ENCODE measurements at regions not wholly inside any gene's neighbourhood (a gene's known extent, or its start where the extent isn't known, plus 50 kb on each side); places are given as distances from the start of the nearest gene placed in this dataset.

DNA sequence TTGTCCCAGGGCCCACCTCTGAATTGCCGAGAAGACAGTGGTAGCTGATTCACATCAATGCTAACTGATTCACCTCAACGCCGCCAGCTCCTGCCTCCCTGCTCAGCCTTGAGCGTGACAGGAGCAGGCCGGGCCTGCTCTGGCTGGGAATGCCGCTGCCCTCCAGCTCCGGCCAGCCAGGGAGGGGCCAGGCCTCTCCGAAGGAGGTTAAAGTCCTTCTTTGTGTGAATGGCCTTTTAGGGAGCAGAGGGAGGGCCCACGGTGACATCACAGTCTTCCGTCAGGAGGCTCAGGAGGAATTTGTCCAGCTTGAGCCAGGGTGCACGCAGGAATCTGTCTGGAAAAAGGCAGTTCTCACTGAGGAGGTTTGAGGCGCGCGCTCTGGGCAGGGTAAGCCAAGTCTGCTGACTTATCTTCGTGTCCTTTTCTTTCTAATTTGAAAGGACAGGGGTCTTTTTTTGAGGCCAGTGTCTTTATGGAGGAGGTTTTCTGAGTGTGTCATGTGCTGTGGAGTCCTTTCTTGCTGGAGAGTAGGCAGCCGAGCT lies 82.7 kb downstream of the C9orf152 start:
- Histone ChIP-seq H3F3A (ENCODE audit: insufficient read depth, low read length) (no peaks in the 10 kb centered on the region), H4K20me1 (ENCODE audit: insufficient read depth, low read length) (no peaks in the 10 kb centered on the region), H3K27ac (ENCODE audit: low read depth, low read length, poor library complexity, severe bottlenecking) (peak overlapping the region; percentile 95), H2AFZ (ENCODE audit: low read length) (no peak overlapping the region), H3K9ac (ENCODE audit: low read length) (peak overlapping the region; percentile 61), H3K9me3 (ENCODE audit: low read length) (no peaks in the 10 kb centered on the region), H3K4me1 (ENCODE audit: insufficient read depth, low read length, severe bottlenecking) (peaks cover 99% of the 10 kb centered on the region), H3K4me3 (ENCODE audit: low read depth, low read length, poor library complexity, severe bottlenecking) (peak overlapping the region; percentile 38), H3K9me2 (ENCODE audit: low read depth, low read length) (no peaks in the 10 kb centered on the region), H3K4me2 (ENCODE audit: low read length) (peak overlapping the region; percentile 66), H3K27me3 (ENCODE audit: insufficient read depth, low read length) (no peaks in the 10 kb centered on the region), H3K36me3 (ENCODE audit: insufficient read depth, low read length) (no peaks in the 10 kb centered on the region), H3K79me2 (ENCODE audit: insufficient read depth, low read length) (peaks cover 62% of the 10 kb centered on the region)
- TF ChIP-seq EZH2 (IDR thresholded peaks at IDR 0.05; ENCODE audit: borderline replicate concordance, low read length) = no peak
- TF ChIP-seq, protein P1, sequence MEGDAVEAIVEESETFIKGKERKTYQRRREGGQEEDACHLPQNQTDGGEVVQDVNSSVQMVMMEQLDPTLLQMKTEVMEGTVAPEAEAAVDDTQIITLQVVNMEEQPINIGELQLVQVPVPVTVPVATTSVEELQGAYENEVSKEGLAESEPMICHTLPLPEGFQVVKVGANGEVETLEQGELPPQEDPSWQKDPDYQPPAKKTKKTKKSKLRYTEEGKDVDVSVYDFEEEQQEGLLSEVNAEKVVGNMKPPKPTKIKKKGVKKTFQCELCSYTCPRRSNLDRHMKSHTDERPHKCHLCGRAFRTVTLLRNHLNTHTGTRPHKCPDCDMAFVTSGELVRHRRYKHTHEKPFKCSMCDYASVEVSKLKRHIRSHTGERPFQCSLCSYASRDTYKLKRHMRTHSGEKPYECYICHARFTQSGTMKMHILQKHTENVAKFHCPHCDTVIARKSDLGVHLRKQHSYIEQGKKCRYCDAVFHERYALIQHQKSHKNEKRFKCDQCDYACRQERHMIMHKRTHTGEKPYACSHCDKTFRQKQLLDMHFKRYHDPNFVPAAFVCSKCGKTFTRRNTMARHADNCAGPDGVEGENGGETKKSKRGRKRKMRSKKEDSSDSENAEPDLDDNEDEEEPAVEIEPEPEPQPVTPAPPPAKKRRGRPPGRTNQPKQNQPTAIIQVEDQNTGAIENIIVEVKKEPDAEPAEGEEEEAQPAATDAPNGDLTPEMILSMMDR (IDR thresholded peaks at IDR 0.05; ENCODE audit: low read length) = no peak

DNA sequence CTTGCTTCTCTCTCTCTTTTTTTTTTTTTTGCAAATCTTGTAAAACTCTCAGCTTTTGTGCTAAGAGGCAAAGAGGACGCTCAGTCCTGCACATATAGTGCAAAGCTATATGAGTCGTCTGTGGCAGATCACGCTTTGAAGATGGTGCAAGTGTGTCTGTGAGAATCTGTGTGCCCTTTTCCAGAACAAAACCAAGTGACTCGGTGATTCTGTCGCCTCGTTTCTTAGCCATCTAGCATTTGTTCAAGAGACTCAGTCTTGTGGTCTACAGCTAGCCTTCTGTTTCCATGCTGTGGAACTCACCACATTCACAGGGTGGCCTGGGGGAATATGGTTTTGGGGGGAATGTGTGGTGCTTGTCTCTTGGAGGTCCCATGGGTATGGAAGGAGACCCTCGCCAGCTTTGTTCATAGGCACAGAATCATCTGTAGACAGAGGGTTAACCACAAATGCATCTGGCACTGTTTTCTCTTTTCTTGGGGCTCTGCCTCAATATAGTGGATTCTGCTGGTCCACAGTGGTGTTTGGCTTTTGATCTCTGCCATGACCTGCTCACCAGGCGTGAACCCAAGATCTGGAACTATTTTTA lies 82.1 kb downstream of the C9orf152 start:
- H2AFZ ChIP-seq (ENCODE audit: low read length) = no peak overlapping the region
- peak overlapping the region; percentile 95 for H3K27ac ChIP-seq (ENCODE audit: low read depth, low read length, poor library complexity, severe bottlenecking)
- H3K9ac ChIP-seq (ENCODE audit: low read length) = peak overlapping the region; percentile 61
- H3K9me3 ChIP-seq (ENCODE audit: low read length) = no peaks in the 10 kb centered on the region
- H3F3A ChIP-seq (ENCODE audit: insufficient read depth, low read length) = no peaks in the 10 kb centered on the region
- H3K4me3 ChIP-seq (ENCODE audit: low read depth, low read length, poor library complexity, severe bottlenecking) = peak overlapping the region; percentile 38
- H3K4me1 ChIP-seq (ENCODE audit: insufficient read depth, low read length, severe bottlenecking) = peaks cover 100% of the 10 kb centered on the region
- no peak for TF ChIP-seq EZH2 (IDR thresholded peaks at IDR 0.05; ENCODE audit: borderline replicate concordance, low read length)
- TF ChIP-seq, protein P1 (IDR thresholded peaks at IDR 0.05; ENCODE audit: low read length) = no peak
- H3K36me3 ChIP-seq (ENCODE audit: insufficient read depth, low read length) = peaks cover 3% of the 10 kb centered on the region; the same call in 1 of the 2 replicates
- peak overlapping the region; percentile 66 for H3K4me2 ChIP-seq (ENCODE audit: low read length)
- no peaks in the 10 kb centered on the region for H3K27me3 ChIP-seq (ENCODE audit: insufficient read depth, low read length)
- H4K20me1 ChIP-seq (ENCODE audit: insufficient read depth, low read length) = no peaks in the 10 kb centered on the region
- peaks cover 65% of the 10 kb centered on the region for H3K79me2 ChIP-seq (ENCODE audit: insufficient read depth, low read length)
- H3K9me2 ChIP-seq (ENCODE audit: low read depth, low read length) = no peaks in the 10 kb centered on the region

DNA sequence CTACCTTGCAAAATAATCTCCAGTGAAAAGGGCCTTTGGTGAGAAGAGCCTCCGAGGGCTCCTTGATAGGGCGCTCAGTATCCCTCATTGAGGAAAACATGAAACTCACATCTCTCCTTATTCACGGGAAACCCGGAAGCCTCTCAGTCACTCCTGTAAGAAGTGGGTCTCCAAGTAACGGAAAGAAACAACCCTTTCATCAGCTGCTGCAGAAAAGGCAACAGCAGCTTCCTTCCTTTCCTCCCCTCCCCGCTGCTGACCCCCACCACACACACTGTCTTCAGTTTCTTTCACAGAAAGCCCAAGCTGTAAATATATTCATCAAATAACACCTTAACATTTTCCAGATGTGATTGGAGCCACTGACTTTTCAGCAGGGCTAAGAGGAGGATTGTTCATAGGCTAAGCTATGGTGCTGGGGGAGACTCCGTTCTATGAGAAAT lies 81.4 kb downstream of the C9orf152 start:
- TF ChIP-seq, protein P1 (IDR thresholded peaks at IDR 0.05; ENCODE audit: low read length) = no peak
- TF ChIP-seq EZH2 (IDR thresholded peaks at IDR 0.05; ENCODE audit: borderline replicate concordance, low read length) = no peak
- H3K9me3 ChIP-seq (ENCODE audit: low read length) = no peaks in the 10 kb centered on the region
- H3F3A ChIP-seq (ENCODE audit: insufficient read depth, low read length) = no peaks in the 10 kb centered on the region
- no peaks in the 10 kb centered on the region for H3K9me2 ChIP-seq (ENCODE audit: low read depth, low read length)
- H3K4me2 ChIP-seq (ENCODE audit: low read length) = peak overlapping the region; percentile 66
- H3K79me2 ChIP-seq (ENCODE audit: insufficient read depth, low read length) = peaks cover 66% of the 10 kb centered on the region
- peak overlapping the region; percentile 61 for H3K9ac ChIP-seq (ENCODE audit: low read length)
- no peaks in the 10 kb centered on the region for H4K20me1 ChIP-seq (ENCODE audit: insufficient read depth, low read length)
- peaks cover 100% of the 10 kb centered on the region for H3K4me1 ChIP-seq (ENCODE audit: insufficient read depth, low read length, severe bottlenecking)
- no peaks in the 10 kb centered on the region for H3K27me3 ChIP-seq (ENCODE audit: insufficient read depth, low read length)
- no peak overlapping the region for H2AFZ ChIP-seq (ENCODE audit: low read length)
- peak overlapping the region; percentile 95 for H3K27ac ChIP-seq (ENCODE audit: low read depth, low read length, poor library complexity, severe bottlenecking)
- peak overlapping the region; percentile 38 for H3K4me3 ChIP-seq (ENCODE audit: low read depth, low read length, poor library complexity, severe bottlenecking)
- peaks cover 4% of the 10 kb centered on the region; the same call in 1 of the 2 replicates for H3K36me3 ChIP-seq (ENCODE audit: insufficient read depth, low read length)
